Inflammatory macrophage treated with lipopolysaccharide for 1 hour (primary cell): ENCODE measurements at regions not wholly inside any gene's neighbourhood (a gene's known extent, or its start where the extent isn't known, plus 50 kb on each side); places are given as distances from the start of the nearest gene placed in this dataset.
A peak's percentile ranks its signal among the peaks of the same experiment; 100 is the strongest.
"Not testable (repeated sequence)": the region's sequence is repeated elsewhere in the genome, so short reads cannot be mapped to it uniquely, and the experiment has no call there.

Experiments used
- DNase-seq, 2 donors: peaks; one replicate each; pipeline ENCODE4 v3.0.0-alpha.2; 2020 to 2022

- not testable (repeated sequence) for DNase-seq
Observed at GRCh38 chr17:20683651-20684229, 104.2 kb downstream of the CDRT15L2 start.

GRCh38 chr17:20684975-20685374, 105.5 kb downstream of the CDRT15L2 start:
- DNase-seq: not testable (repeated sequence)

GRCh38 chr17:20687584-20687983, 108.1 kb downstream of the CDRT15L2 start:
- not testable (repeated sequence) for DNase-seq

- DNase-seq: not testable (repeated sequence)
Observed at GRCh38 chr17:20689170-20689749, 109.7 kb downstream of the CDRT15L2 start.

GRCh38 chr17:20692706-20693105, 113.2 kb downstream of the CDRT15L2 start:
- DNase-seq: not testable (repeated sequence)

GRCh38 chr17:20695871-20696270, 116.3 kb downstream of the CDRT15L2 start:
- not testable (repeated sequence) for DNase-seq

GRCh38 chr17:20698463-20699206, 119.1 kb downstream of the CDRT15L2 start:
- peak; percentile 30 to 56 for DNase-seq

GRCh38 chr17:20700528-20700927, 121.0 kb downstream of the CDRT15L2 start:
- not testable (repeated sequence) for DNase-seq

GRCh38 chr17:20701366-20701765, 121.8 kb downstream of the CDRT15L2 start:
- not testable (repeated sequence) for DNase-seq

GRCh38 chr17:20702692-20703091, 123.2 kb downstream of the CDRT15L2 start:
- no peak for DNase-seq

GRCh38 chr17:20703781-20704180, 124.3 kb downstream of the CDRT15L2 start:
- no peak for DNase-seq

GRCh38 chr17:20705186-20705585, 125.7 kb downstream of the CDRT15L2 start:
- not testable (repeated sequence) for DNase-seq

- no peak for DNase-seq
Observed at GRCh38 chr17:20706751-20707373, 127.3 kb downstream of the CDRT15L2 start.

- not testable (repeated sequence) for DNase-seq
Observed at GRCh38 chr17:20708821-20709220, 129.3 kb downstream of the CDRT15L2 start.

GRCh38 chr17:20716481-20716880, 137.0 kb downstream of the CDRT15L2 start:
- DNase-seq: not testable (repeated sequence)

GRCh38 chr17:20721171-20721570, 141.6 kb downstream of the CDRT15L2 start:
- no peak for DNase-seq

GRCh38 chr17:20724391-20724790, 144.9 kb downstream of the CDRT15L2 start:
- DNase-seq: not testable (repeated sequence)

- not testable (repeated sequence) for DNase-seq
Observed at GRCh38 chr17:20727201-20727600, 147.7 kb downstream of the CDRT15L2 start.

GRCh38 chr17:20728181-20728580, 148.7 kb downstream of the CDRT15L2 start:
- DNase-seq: no peak

- DNase-seq: not testable (repeated sequence)
Observed at GRCh38 chr17:20731131-20731530, 151.6 kb downstream of the CDRT15L2 start.

- no peak for DNase-seq
Observed at GRCh38 chr17:20733923-20734322, 154.4 kb downstream of the CDRT15L2 start.

GRCh38 chr17:20735796-20736195, 156.3 kb downstream of the CDRT15L2 start:
- DNase-seq: no peak

GRCh38 chr17:20737636-20738035, 158.1 kb downstream of the CDRT15L2 start:
- DNase-seq: not testable (repeated sequence)
